Ovary (tissue), 3 donors: ENCODE measurements at regions not wholly inside any gene's neighbourhood (a gene's known extent, or its start where the extent isn't known, plus 50 kb on each side); places are given as distances from the start of the nearest gene placed in this dataset.

Experiments used
- CTCF ChIP-seq, 3 donors: fragments of 450-650 bp in 2 of 3; fragments of 200-600 bp in 1 of 3; IDR thresholded peaks; one replicate each; pipeline versions ENCODE4 v1.5.1 to v1.8.0; 2016 to 2022; ENCODE audit warnings: antibody characterized with exemption in 3 of 3, mild to moderate bottlenecking in 1 of 3
- POLR2A ChIP-seq: fragments of 450-650 bp; IDR thresholded peaks from one replicate; pipeline ENCODE4 v1.6.1; 2017; ENCODE audit warnings: antibody characterized with exemption, mild to moderate bottlenecking, moderate library complexity
- donor health status: DM: no; HTN: no; CAD: no.

- no peak for TF ChIP-seq CTCF (IDR thresholded peaks at IDR 0.05)
- no peak for TF ChIP-seq POLR2A
Observed at GRCh38 chr14:61941421-61942150, 179.4 kb downstream of the SNAPC1 start.
